Peyer's patch (tissue), 4 donors: ENCODE measurements at regions not wholly inside any gene's neighbourhood (a gene's known extent, or its start where the extent isn't known, plus 50 kb on each side); places are given as distances from the start of the nearest gene placed in this dataset.

Source experiments
- CTCF ChIP-seq, 6 experiments: fragments of 450-650 bp in 4 of 6; fragments of 200-600 bp in 2 of 6; sonication (generic) in 1 of 6; IDR thresholded peaks; one replicate each; pipeline ENCODE4 v1.5.1; 2017 to 2019; ENCODE audit warnings: antibody characterized with exemption in 6 of 6, mild to moderate bottlenecking in 3 of 6, moderate library complexity in 1 of 6
- POLR2A ChIP-seq, 2 donors: fragments of 450-650 bp; IDR thresholded peaks; one replicate each; pipeline ENCODE4 v1.5.1; 2017; ENCODE audit warnings: antibody characterized with exemption in 2 of 2, mild to moderate bottlenecking in 2 of 2, moderate library complexity in 2 of 2

GRCh38 chr12:28807535-28807934 is 341.5 kb upstream of the FAR2 start:
- no peak for TF ChIP-seq POLR2A (IDR thresholded peaks at IDR 0.05)
- TF ChIP-seq CTCF (IDR thresholded peaks at IDR 0.05), result no peak
